Natural killer cell (primary cell): ENCODE measurements at regions not wholly inside any gene's neighbourhood (a gene's known extent, or its start where the extent isn't known, plus 50 kb on each side); places are given as distances from the start of the nearest gene placed in this dataset.

ENCODE experiments used
- ATAC-seq, 3 donors: fragments of 150-1000 bp in 2 of 3; fragments of 200-7000 bp in 1 of 3; cut with Tn5 transposase; 1 replicate in 1 of 3; 2 replicates in 2 of 3; pipeline ENCODE4 v1.10.0; 2021; ENCODE audit warnings: mild to moderate bottlenecking in 2 of 3, moderate library complexity in 2 of 3
- DNase-seq, 2 donors: peaks; one replicate each; pipeline versions ENCODE4 v3.0.0 to v3.0.0-alpha.2; 2013 to 2021; ENCODE audit warnings: mixed read lengths in 1 of 2
- H3K27ac ChIP-seq: one replicate; pipeline ENCODE4 v1.5.1; 2013; ENCODE audit warnings: mild to moderate bottlenecking, low read length
- H3K27me3 ChIP-seq: one replicate; pipeline ENCODE4 v1.6.1; 2013; ENCODE audit warnings: low read length; ENCODE audit not compliant: control insufficient read depth, insufficient read depth
- H3K36me3 ChIP-seq: one replicate; pipeline ENCODE4 v1.6.1; 2013; ENCODE audit warnings: low read length; ENCODE audit not compliant: control insufficient read depth, insufficient read depth
- H3K4me1 ChIP-seq: one replicate; pipeline ENCODE4 v1.6.1; 2013; ENCODE audit warnings: low read length; ENCODE audit not compliant: control insufficient read depth, insufficient read depth
- H3K4me3 ChIP-seq: one replicate; pipeline ENCODE4 v1.5.1; 2013; ENCODE audit warnings: low read length
- H3K9me3 ChIP-seq: one replicate; pipeline ENCODE4 v1.6.1; 2013; ENCODE audit warnings: low read length; ENCODE audit not compliant: control insufficient read depth, insufficient read depth
- H3K27ac Mint-ChIP-seq, 2 donors: one replicate each; pipeline ENCODE4 v1.8.0; 2022; ENCODE audit warnings: mild to moderate bottlenecking in 2 of 2, mixed read lengths in 2 of 2, moderate library complexity in 1 of 2
- H3K27me3 Mint-ChIP-seq, 2 donors: one replicate each; pipeline ENCODE4 v1.8.0; 2022; ENCODE audit warnings: low read depth in 2 of 2, mixed read lengths in 2 of 2
- H3K36me3 Mint-ChIP-seq: one replicate; pipeline ENCODE4 v1.8.0; 2022; ENCODE audit warnings: mixed read lengths
- H3K4me1 Mint-ChIP-seq, 2 donors: one replicate each; pipeline ENCODE4 v1.8.0; 2022; ENCODE audit warnings: mixed read lengths in 2 of 2
- H3K4me3 Mint-ChIP-seq: one replicate; pipeline ENCODE4 v1.8.0; 2022; ENCODE audit warnings: mild to moderate bottlenecking, moderate library complexity, mixed read lengths
- H3K9me3 Mint-ChIP-seq, 2 donors: one replicate each; pipeline ENCODE4 v1.8.0; 2022; ENCODE audit warnings: mixed read lengths in 2 of 2
- CTCF ChIP-seq: fragments of 200-600 bp; IDR thresholded peaks from one replicate; pipeline ENCODE4 v1.8.0; 2022; ENCODE audit warnings: antibody characterized with exemption
- WGBS: methylation state at CpG from one replicate; pipeline ENCODE4 v1.1.7; 2013; ENCODE audit warnings: missing lambda C conversion rate; ENCODE audit not compliant: insufficient coverage; 5-methylcytosine and 5-hydroxymethylcytosine counted together
- intact Hi-C: fragments of 100-400 bp; cut with micrococcal nuclease; formaldehyde crosslinking; loops from one replicate; pipeline ENCODE4 v1.14.2; 2022

DNA sequence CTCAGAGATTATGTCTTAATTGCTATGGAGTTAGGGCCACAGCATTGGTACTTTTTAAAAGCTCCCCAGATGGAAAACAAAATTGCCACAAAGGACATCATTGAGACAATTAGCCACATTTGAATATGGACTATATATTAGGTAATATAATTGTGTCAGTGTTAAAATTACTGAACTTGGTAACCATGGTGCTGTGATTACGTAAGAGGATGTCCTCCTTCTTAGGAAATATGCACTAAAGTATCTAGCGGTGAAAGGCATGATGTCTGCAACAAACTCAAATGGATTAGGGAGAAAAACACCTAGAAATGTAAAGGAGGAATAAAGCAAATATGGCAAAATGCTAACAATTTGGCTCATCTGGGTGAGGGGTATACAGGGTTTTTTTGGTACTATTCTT lies 89.9 kb upstream of the PAK3 start:
- H3K4me1 Mint-ChIP-seq = no peaks in the 10 kb centered on the region
- H3K4me1 ChIP-seq = no peaks in the 10 kb centered on the region
- no peaks in the 10 kb centered on the region for H3K9me3 Mint-ChIP-seq
- H3K27me3 Mint-ChIP-seq = peaks cover 0 to 14% of the 10 kb centered on the region in 2 donors
- no peak overlapping the region for H3K4me3 ChIP-seq
- WGBS = 42% methylated on average over 2 of the region's 2 CpGs
- no peak overlapping the region for H3K27ac Mint-ChIP-seq
- H3K27ac ChIP-seq = no peak overlapping the region
- no peaks in the 10 kb centered on the region for H3K36me3 ChIP-seq
- TF ChIP-seq CTCF = no peak
- H3K27me3 ChIP-seq = no peaks in the 10 kb centered on the region
- no peak for ATAC-seq
- no peak for DNase-seq
- no peaks in the 10 kb centered on the region for H3K36me3 Mint-ChIP-seq
- intact Hi-C loops = no loop called here
- no peaks in the 10 kb centered on the region for H3K9me3 ChIP-seq
- H3K4me3 Mint-ChIP-seq = no peak overlapping the region

GRCh38 chrX:111005166-111005565 lies 90.8 kb upstream of the PAK3 start:
- TF ChIP-seq CTCF = no peak
- H3K4me1 Mint-ChIP-seq = no peaks in the 10 kb centered on the region
- WGBS = 92% methylated on average over 3 of the region's 4 CpGs
- H3K27me3 ChIP-seq = no peaks in the 10 kb centered on the region
- H3K4me1 ChIP-seq = no peaks in the 10 kb centered on the region
- H3K4me3 Mint-ChIP-seq = no peak overlapping the region
- no peak overlapping the region for H3K4me3 ChIP-seq
- peaks cover 0 to 21% of the 10 kb centered on the region in 2 donors for H3K27me3 Mint-ChIP-seq
- intact Hi-C loops = no loop called here
- no peaks in the 10 kb centered on the region for H3K9me3 Mint-ChIP-seq
- H3K27ac Mint-ChIP-seq = no peak overlapping the region
- no peaks in the 10 kb centered on the region for H3K9me3 ChIP-seq
- ATAC-seq = no peak
- H3K36me3 Mint-ChIP-seq = no peaks in the 10 kb centered on the region
- DNase-seq = no peak
- H3K27ac ChIP-seq = no peak overlapping the region
- H3K36me3 ChIP-seq = no peaks in the 10 kb centered on the region

DNA sequence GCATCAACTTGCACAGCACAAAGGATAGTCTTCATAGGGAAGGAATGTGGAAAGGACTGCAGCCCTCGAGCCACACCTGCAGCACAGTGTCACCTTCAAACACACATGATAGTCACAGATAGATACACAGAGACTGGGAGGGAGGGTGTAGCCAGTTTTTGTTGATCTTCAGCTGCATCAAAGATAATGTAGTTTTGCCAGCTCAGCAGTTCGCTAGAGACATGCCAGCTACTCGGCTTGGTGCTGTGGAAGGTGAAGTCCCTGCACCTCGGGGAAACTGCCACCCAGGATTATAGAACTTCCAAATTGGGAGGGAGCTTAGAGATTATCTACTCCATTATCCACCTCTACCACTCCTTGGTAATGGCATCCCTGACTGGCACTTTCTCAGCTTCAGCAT lies 92.9 kb upstream of the PAK3 start:
- H3K27me3 ChIP-seq = no peaks in the 10 kb centered on the region
- no peak overlapping the region for H3K27ac Mint-ChIP-seq
- TF ChIP-seq CTCF = no peak
- ATAC-seq (no peak), DNase-seq (no peak)
- peaks cover 0 to 13% of the 10 kb centered on the region in 2 donors for H3K27me3 Mint-ChIP-seq
- no peak overlapping the region for H3K4me3 ChIP-seq
- H3K9me3 ChIP-seq = no peaks in the 10 kb centered on the region
- H3K4me3 Mint-ChIP-seq = no peak overlapping the region
- H3K27ac ChIP-seq = no peak overlapping the region
- WGBS = 83% methylated on average over 1 of the region's 4 CpGs
- no peaks in the 10 kb centered on the region for H3K4me1 Mint-ChIP-seq
- no peaks in the 10 kb centered on the region for H3K36me3 ChIP-seq
- no peaks in the 10 kb centered on the region for H3K36me3 Mint-ChIP-seq
- H3K4me1 ChIP-seq = no peaks in the 10 kb centered on the region
- peaks cover 0 to 2% of the 10 kb centered on the region in 2 donors for H3K9me3 Mint-ChIP-seq
- intact Hi-C loops = no loop called here

DNA sequence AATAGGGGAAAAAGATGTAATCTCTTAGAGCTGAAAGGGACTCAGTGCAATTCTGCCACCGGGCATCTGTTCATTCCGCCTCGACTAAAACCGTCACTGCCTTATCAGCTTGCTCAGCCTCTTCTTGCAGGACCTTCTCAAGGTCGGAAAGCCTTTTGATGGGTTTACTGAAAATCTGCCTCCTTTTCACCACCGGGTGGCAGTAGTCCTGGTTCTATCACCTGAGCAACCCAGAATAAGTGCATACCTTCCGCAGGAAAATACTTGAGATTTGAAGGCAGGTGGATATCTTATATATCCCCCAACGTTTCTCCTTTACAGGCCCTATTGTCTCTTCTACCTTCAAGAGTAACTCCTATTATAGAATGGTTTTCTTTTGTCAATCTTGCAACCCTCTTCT lies 103.4 kb upstream of the PAK3 start:
- no peak overlapping the region for H3K4me3 ChIP-seq
- H3K36me3 ChIP-seq = no peaks in the 10 kb centered on the region
- Mint-ChIP-seq H3K27me3 (peaks cover 4 to 37% of the 10 kb centered on the region in 2 donors), H3K27ac (no peak overlapping the region), H3K9me3 (no peaks in the 10 kb centered on the region), H3K4me3 (no peak overlapping the region), H3K36me3 (no peaks in the 10 kb centered on the region), H3K4me1 (no peaks in the 10 kb centered on the region)
- no peaks in the 10 kb centered on the region for H3K9me3 ChIP-seq
- H3K27ac ChIP-seq = no peak overlapping the region
- no peaks in the 10 kb centered on the region for H3K27me3 ChIP-seq
- TF ChIP-seq CTCF = no peak
- DNase-seq (peak in 1 of 2 donors; percentile 60), ATAC-seq (no peak)
- WGBS = 12% methylated on average over 4 of the region's 8 CpGs
- H3K4me1 ChIP-seq = no peaks in the 10 kb centered on the region
- intact Hi-C loops = no loop called here
